Heart right ventricle (tissue), 16 donors: ENCODE measurements at regions not wholly inside any gene's neighbourhood (a gene's known extent, or its start where the extent isn't known, plus 50 kb on each side); places are given as distances from the start of the nearest gene placed in this dataset.

Experiments used
- ATAC-seq, 8 donors: fragments of 200-7000 bp; cut with Tn5 transposase; one replicate each; pipeline ENCODE4 v1.9.1; 2020; ENCODE audit warnings: mild to moderate bottlenecking in 8 of 8, moderate library complexity in 8 of 8, moderate number of reproducible peaks in 1 of 8
- DNase-seq, 2 donors: peaks; one replicate each; pipeline ENCODE4 v3.0.0-alpha.2; 2020
- H3K27ac ChIP-seq, 10 donors: fragments of 200-600 bp; sonication (generic) in 2 of 10; one replicate each; pipeline versions ENCODE4 v1.5.0 to v1.8.0; 2020 to 2022; ENCODE audit warnings: mild to moderate bottlenecking in 3 of 10
- H3K27me3 ChIP-seq, 7 donors: fragments of 200-600 bp; one replicate each; pipeline ENCODE4 v1.8.0; 2021 to 2022; ENCODE audit warnings: mild to moderate bottlenecking in 2 of 7
- H3K36me3 ChIP-seq, 9 donors: fragments of 200-600 bp; sonication (generic) in 1 of 9; one replicate each; pipeline versions ENCODE4 v1.5.0 to v1.8.0; 2020 to 2022; ENCODE audit warnings: mild to moderate bottlenecking in 2 of 9
- H3K4me1 ChIP-seq, 9 donors: fragments of 200-600 bp; sonication (generic) in 1 of 9; one replicate each; pipeline versions ENCODE4 v1.5.0 to v1.8.0; 2020 to 2022; ENCODE audit warnings: mild to moderate bottlenecking in 4 of 9
- H3K4me3 ChIP-seq, 10 donors: fragments of 200-600 bp; sonication (generic) in 2 of 10; one replicate each; pipeline versions ENCODE4 v1.5.0 to v1.8.0; 2020 to 2022; ENCODE audit warnings: mild to moderate bottlenecking in 7 of 10, moderate library complexity in 2 of 10
- H3K9me3 ChIP-seq, 11 donors: fragments of 200-600 bp in 10 of 11; sonication (generic) in 2 of 11; one replicate each; pipeline versions ENCODE4 v1.5.0 to v1.8.0; 2013 to 2022; ENCODE audit warnings: mild to moderate bottlenecking in 2 of 11, control low read depth in 1 of 11, moderate library complexity in 1 of 11
- CTCF ChIP-seq, 9 donors: fragments of 200-600 bp; sonication (generic) in 2 of 9; IDR thresholded peaks; one replicate each; pipeline versions ENCODE4 v1.5.0 to v1.8.0; 2021 to 2022; ENCODE audit warnings: antibody characterized with exemption in 9 of 9, mild to moderate bottlenecking in 5 of 9, moderate library complexity in 1 of 9
- WGBS, 2 donors: extraction: QIAGEN DNeasy Blood & Tissue Kit; methylation state at CpG; one replicate each; pipeline ENCODE4 v1.1.7; 2013; ENCODE audit warnings: inconsistent platforms in 1 of 2; 5-methylcytosine and 5-hydroxymethylcytosine counted together
- intact Hi-C, 10 donors: fragments of 100-400 bp; cut with DNase I; formaldehyde crosslinking; loops; one replicate each; pipeline versions ENCODE4 v1.11.1 to v1.14.2; 2022
- donor health status: Arrhythmogenic right ventricular cardiomyopathy.
- donor health status: ischemic (EF 13 %, LVEDD 7.1; RV severe dilation, severe dysfunction).
- donor health status: healthy with polysubstance abuse.
- donor health status: DM: no; HTN: yes; CAD: no.
- donor health status: DM: no; HTN: no; CAD: no.
- donor health status: ischemic (EF 25% LVEDD 6.9; RV normal size, moderate dysfunction).
- donor health status: ischemic (EF 25% LVEDD 5.7; RV mildly dilated, moderate dysfunction).
- donor health status: healthy.
- donor health status: DM: yes; HTN: yes; CAD: no.
- donor health status: Ischemic cardiomyopathy.
- donor health status: ischemic (EF 35%, LVEDD 5.7; RV mildly dilated, moderate dysfunction).
- donor health status: nonischemic (EF 11% LVEDD 7.7; RV severe dilation, severe dysfunction).
- donor health status: DM: yes; HTN: yes; CAD: no.
- donor health status: PGD.
- donor health status: ischemic (EF 29% LVEDD 5.4; RV normal size, mild dysfunction).
- donor health status: nonischemic (EF 23%, LVEDD 6.1; RV moderate dilation, normal function).

- TF ChIP-seq CTCF (IDR thresholded peaks at IDR 0.05) = no peak
- WGBS, 2 donors = 91 to 92% methylated on average over 6 of the region's 6 CpGs
- DNase-seq = no peak
- Histone ChIP-seq H3K27ac (no peak overlapping the region), H3K27me3 (no peaks in the 10 kb centered on the region), H3K36me3 (no peaks in the 10 kb centered on the region), H3K9me3 (peaks cover 0 to 23% (median 4%) of the 10 kb centered on the region in 11 donors), H3K4me1 (no peaks in the 10 kb centered on the region), H3K4me3 (no peak overlapping the region)
- no peak for ATAC-seq
- intact Hi-C loops = loop anchor here in 1 of 10 donors (5.0 kb wide), 1 partner anchor 333 kb away; no protein-coding TSS in a partner anchor
These were observed 490.0 kb downstream of the GATA3 start for GRCh38 chr10:8544500-8544899.

GRCh38 chr10:8554574-8554973 lies 500.1 kb downstream of the GATA3 start:
- no peaks in the 10 kb centered on the region for H3K4me1 ChIP-seq
- ATAC-seq = no peak
- H3K4me3 ChIP-seq = no peak overlapping the region
- intact Hi-C loops = no loop called here
- no peaks in the 10 kb centered on the region for H3K9me3 ChIP-seq
- peaks cover 0 to 8% (median 0%) of the 10 kb centered on the region in 7 donors for H3K27me3 ChIP-seq
- WGBS, 2 donors = 64 to 65% methylated on average over 4 of the region's 4 CpGs
- no peaks in the 10 kb centered on the region for H3K36me3 ChIP-seq
- H3K27ac ChIP-seq = no peak overlapping the region
- no peak for DNase-seq
- no peak for TF ChIP-seq CTCF (IDR thresholded peaks at IDR 0.05)

GRCh38 chr10:8556321-8556720 lies 501.8 kb downstream of the GATA3 start:
- intact Hi-C loops = no loop called here
- peaks cover 0 to 8% (median 0%) of the 10 kb centered on the region in 7 donors for H3K27me3 ChIP-seq
- no peak overlapping the region for H3K4me3 ChIP-seq
- H3K9me3 ChIP-seq = no peaks in the 10 kb centered on the region
- no peak for DNase-seq
- H3K27ac ChIP-seq = no peak overlapping the region
- no peak for ATAC-seq
- TF ChIP-seq CTCF (IDR thresholded peaks at IDR 0.05) = no peak
- H3K4me1 ChIP-seq = no peaks in the 10 kb centered on the region
- no peaks in the 10 kb centered on the region for H3K36me3 ChIP-seq

- Histone ChIP-seq H3K27ac (no peak overlapping the region), H3K27me3 (peaks cover 0 to 3% (median 0%) of the 10 kb centered on the region in 7 donors), H3K9me3 (no peaks in the 10 kb centered on the region), H3K36me3 (no peaks in the 10 kb centered on the region), H3K4me1 (no peaks in the 10 kb centered on the region), H3K4me3 (no peak overlapping the region)
- ATAC-seq (no peak), DNase-seq (no peak)
- intact Hi-C loops = no loop called here
- no peak for TF ChIP-seq CTCF (IDR thresholded peaks at IDR 0.05)
- 90 to 93% methylated on average over 7 of the region's 7 CpGs for WGBS, 2 donors
These were observed 509.0 kb downstream of the GATA3 start for GRCh38 chr10:8563478-8563877.
